DND-41 (cell line): ENCODE measurements at regions not wholly inside any gene's neighbourhood (a gene's known extent, or its start where the extent isn't known, plus 50 kb on each side); places are given as distances from the start of the nearest gene placed in this dataset.

Experiments used
- ATAC-seq: fragments of 200-7000 bp; cut with Tn5 transposase; 3 replicates; pipeline ENCODE4 v1.9.1; 2021; ENCODE audit warnings: low read depth; ENCODE audit not compliant: insufficient read depth
- DNase-seq: peaks from one replicate; pipeline ENCODE4 v3.0.0-alpha.2; 2020
- H2AFZ ChIP-seq: 2 replicates; pipeline ENCODE4 v1.6.0; 2012; ENCODE audit warnings: low read depth, low read length
- H3K27ac ChIP-seq: 2 replicates; pipeline ENCODE4 v1.5.1; 2012; ENCODE audit warnings: low read length, inconsistent platforms
- H3K27me3 ChIP-seq: fragments of 200-600 bp; sonication (generic); 2 replicates; pipeline ENCODE4 v1.6.0; 2012; ENCODE audit warnings: low read length, mild to moderate bottlenecking, inconsistent platforms; ENCODE audit not compliant: insufficient read depth, poor library complexity
- H3K36me3 ChIP-seq: 2 replicates; pipeline ENCODE4 v1.5.1; 2012; ENCODE audit warnings: low read length, inconsistent platforms; ENCODE audit not compliant: insufficient read depth
- H3K4me1 ChIP-seq: 2 replicates; pipeline ENCODE4 v1.5.1; 2012; ENCODE audit warnings: mild to moderate bottlenecking, low read length; ENCODE audit not compliant: insufficient read depth
- H3K4me2 ChIP-seq: 2 replicates; pipeline ENCODE4 v1.6.0; 2012; ENCODE audit warnings: mild to moderate bottlenecking, moderate library complexity, low read length, inconsistent platforms; ENCODE audit not compliant: insufficient read depth
- H3K4me3 ChIP-seq, 2 experiments: fragments of 200-600 bp in 1 of 2; shearing (Covaris generic) in 1 of 2; 2 replicates each; pipeline ENCODE4 v1.5.1; 2012 to 2016; ENCODE audit warnings: inconsistent platforms in 2 of 2, low read length in 2 of 2, mild to moderate bottlenecking in 2 of 2, low read depth in 1 of 2, moderate library complexity in 1 of 2
- H3K79me2 ChIP-seq: 2 replicates; pipeline ENCODE4 v1.6.0; 2012; ENCODE audit warnings: low read length, inconsistent platforms; ENCODE audit not compliant: insufficient read depth
- H3K9ac ChIP-seq: 2 replicates; pipeline ENCODE4 v1.6.0; 2012; ENCODE audit warnings: low read depth, mild to moderate bottlenecking, inconsistent platforms, low read length, moderate library complexity
- H3K9me3 ChIP-seq: 2 replicates; pipeline ENCODE4 v1.5.1; 2012; ENCODE audit warnings: low read length, moderate library complexity, mild to moderate bottlenecking, inconsistent platforms; ENCODE audit not compliant: insufficient read depth, severe bottlenecking
- H4K20me1 ChIP-seq: 2 replicates; pipeline ENCODE4 v1.6.0; 2012; ENCODE audit warnings: low read length; ENCODE audit not compliant: insufficient read depth
- CTCF ChIP-seq: IDR thresholded peaks from 2 replicates; pipeline ENCODE4 v1.5.1; 2012; ENCODE audit warnings: borderline replicate concordance, low read length, moderate library complexity, mild to moderate bottlenecking; ENCODE audit not compliant: poor library complexity, severe bottlenecking; ENCODE audit errors: extremely low read depth
- EZH2 ChIP-seq: IDR thresholded peaks from 3 replicates; pipeline ENCODE4 v1.6.1; 2012; ENCODE audit warnings: borderline replicate concordance, low read depth, mild to moderate bottlenecking, moderate library complexity, low read length, inconsistent platforms; ENCODE audit not compliant: severe bottlenecking

GRCh38 chr2:239695106-239695727, 294.4 kb upstream of the HDAC4 start:
- no peak for DNase-seq
- Histone ChIP-seq H2AFZ (no peak overlapping the region), H3K79me2 (no peaks in the 10 kb centered on the region), H3K27ac (no peak overlapping the region), H3K9me3 (no peaks in the 10 kb centered on the region), H3K4me1 (no peaks in the 10 kb centered on the region), H3K4me2 (no peak overlapping the region), H4K20me1 (no peaks in the 10 kb centered on the region), H3K9ac (no peak overlapping the region), H3K36me3 (no peaks in the 10 kb centered on the region), H3K4me3 (no peak overlapping the region), H3K27me3 (no peaks in the 10 kb centered on the region)
- TF ChIP-seq EZH2 (no peak), CTCF (no peak)
- ATAC-seq = no peak

DNA sequence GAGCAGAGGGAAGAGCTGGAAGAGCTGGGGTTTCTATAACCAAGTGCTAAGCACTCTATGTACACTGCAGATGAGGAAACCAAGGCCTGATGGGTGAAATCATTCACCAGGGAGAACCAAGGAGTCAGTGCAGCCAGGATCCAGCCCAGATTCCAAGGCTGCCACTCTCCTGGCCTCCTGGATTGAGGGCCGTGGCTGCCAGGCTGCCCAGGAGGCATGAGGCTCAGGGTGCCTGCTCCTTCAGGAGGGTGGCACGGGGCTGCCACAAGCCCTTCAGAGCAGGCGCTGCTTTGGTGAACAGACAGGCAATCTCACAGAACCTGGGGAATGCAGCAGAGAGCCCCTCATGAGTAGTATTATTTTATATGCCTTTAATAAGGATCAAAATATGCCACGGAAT, 293.7 kb upstream of the HDAC4 start:
- Histone ChIP-seq H3K36me3 (no peaks in the 10 kb centered on the region), H4K20me1 (no peaks in the 10 kb centered on the region), H3K79me2 (no peaks in the 10 kb centered on the region), H3K4me2 (no peak overlapping the region), H3K9ac (no peak overlapping the region), H3K27ac (peak overlapping the region; percentile 2; the same call in 1 of the 2 replicates), H3K9me3 (no peaks in the 10 kb centered on the region), H3K4me1 (no peaks in the 10 kb centered on the region), H3K4me3 (no peak overlapping the region), H3K27me3 (no peaks in the 10 kb centered on the region), H2AFZ (no peak overlapping the region)
- TF ChIP-seq CTCF (no peak), EZH2 (no peak)
- DNase-seq = no peak
- no peak for ATAC-seq

GRCh38 chr2:239693761-239694415, 293.1 kb upstream of the HDAC4 start:
- Histone ChIP-seq H3K4me3 (no peak overlapping the region), H3K36me3 (no peaks in the 10 kb centered on the region), H3K79me2 (no peaks in the 10 kb centered on the region), H3K9ac (no peak overlapping the region), H3K27ac (no peak overlapping the region), H3K27me3 (no peaks in the 10 kb centered on the region), H3K4me1 (peaks cover 2% of the 10 kb centered on the region), H4K20me1 (no peaks in the 10 kb centered on the region), H3K9me3 (no peaks in the 10 kb centered on the region), H3K4me2 (no peak overlapping the region), H2AFZ (no peak overlapping the region)
- no peak for ATAC-seq
- DNase-seq = peak; percentile 2
- TF ChIP-seq EZH2 (no peak), CTCF (no peak)
